GM12891 (cell line): ENCODE measurements at regions not wholly inside any gene's neighbourhood (a gene's known extent, or its start where the extent isn't known, plus 50 kb on each side); places are given as distances from the start of the nearest gene placed in this dataset.
"Not testable (repeated sequence)": the region's sequence is repeated elsewhere in the genome, so short reads cannot be mapped to it uniquely, and the experiment has no call there.

Source experiments
- DNase-seq: peaks from one replicate; pipeline ENCODE4 v3.0.0; 2011; ENCODE audit warnings: low spot score; ENCODE audit not compliant: insufficient read length
- FAIRE-seq: peaks from 2 replicates; lab custom pipeline; 2011; peaks lifted over from hg19 to GRCh38; lab: Jason Lieb, UNC
- PAX5 ChIP-seq: IDR thresholded peaks from 2 replicates; pipeline ENCODE4 v1.6.1; 2011; ENCODE audit warnings: low read length, moderate library complexity, mild to moderate bottlenecking; ENCODE audit not compliant: insufficient read depth, severe bottlenecking
- POLR2A ChIP-seq: IDR thresholded peaks from 2 replicates; pipeline ENCODE4 v1.6.1; 2011; ENCODE audit warnings: low read depth, low read length, control low read depth
- POLR2AphosphoS5 ChIP-seq: IDR thresholded peaks from 2 replicates; pipeline ENCODE4 v1.6.1; 2011; ENCODE audit warnings: low read depth, low read length, control low read depth
- POU2F2 ChIP-seq: IDR thresholded peaks from 2 replicates; pipeline ENCODE4 v1.6.1; 2011; ENCODE audit warnings: low read depth, mild to moderate bottlenecking, control low read depth, low read length, moderate library complexity
- SPI1 ChIP-seq: IDR thresholded peaks from 2 replicates; pipeline ENCODE4 v1.6.1; 2011; ENCODE audit warnings: low read depth, low read length, control low read depth
- TAF1 ChIP-seq: IDR thresholded peaks from 2 replicates; pipeline ENCODE4 v1.6.1; 2011; ENCODE audit warnings: low read depth, low read length, control low read depth

- DNase-seq, result peak; percentile 25
- FAIRE-seq, result peak; percentile 93
- TF ChIP-seq SPI1 (no peak), POU2F2 (no peak)
Measured at GRCh38 chr7:86469680-86470295, 173.9 kb upstream of the GRM3 start.

GRCh38 chr7:86454753-86455152 is 189.0 kb upstream of the GRM3 start:
- DNase-seq (no peak), FAIRE-seq (no peak)
- TF ChIP-seq POU2F2 (no peak), SPI1 (no peak), POLR2A (no peak), TAF1 (no peak), PAX5 (no peak), POLR2AphosphoS5 (no peak)

GRCh38 chr7:86453454-86453853 is 190.3 kb upstream of the GRM3 start:
- no peak for FAIRE-seq
- no peak for TF ChIP-seq POLR2AphosphoS5
- TF ChIP-seq PAX5, result no peak
- TF ChIP-seq POLR2A, result no peak
- TF ChIP-seq POU2F2, result no peak
- no peak for TF ChIP-seq SPI1
- no peak for TF ChIP-seq TAF1
- no peak for DNase-seq

GRCh38 chr7:86448856-86449255 is 194.9 kb upstream of the GRM3 start:
- TF ChIP-seq PAX5, result no peak
- TF ChIP-seq TAF1, result no peak
- DNase-seq, result no peak
- no peak for FAIRE-seq

GRCh38 chr7:86445285-86445684 is 198.4 kb upstream of the GRM3 start:
- FAIRE-seq (no peak), DNase-seq (no peak)
- TF ChIP-seq POLR2A (no peak), POU2F2 (no peak), TAF1 (no peak), PAX5 (no peak), SPI1 (no peak), POLR2AphosphoS5 (no peak)

- DNase-seq (no peak), FAIRE-seq (no peak)
- TF ChIP-seq POLR2AphosphoS5 (no peak), SPI1 (no peak)
Measured at GRCh38 chr7:86444245-86444644, 199.5 kb upstream of the GRM3 start.

GRCh38 chr7:86440420-86440819 is 203.3 kb upstream of the GRM3 start:
- not testable (repeated sequence) for FAIRE-seq, DNase-seq

GRCh38 chr7:86437951-86438450 is 205.7 kb upstream of the GRM3 start:
- DNase-seq, result no peak
- TF ChIP-seq TAF1, result no peak
- no peak for TF ChIP-seq PAX5
- no peak for TF ChIP-seq POLR2AphosphoS5
- no peak for TF ChIP-seq SPI1
- TF ChIP-seq POLR2A, result no peak
- no peak for TF ChIP-seq POU2F2
- FAIRE-seq, result no peak

- FAIRE-seq (no peak), DNase-seq (no peak)
- TF ChIP-seq PAX5, result no peak
- no peak for TF ChIP-seq POLR2AphosphoS5
- TF ChIP-seq TAF1, result no peak
- TF ChIP-seq SPI1, result no peak
- no peak for TF ChIP-seq POU2F2
- no peak for TF ChIP-seq POLR2A
Measured at GRCh38 chr7:86431761-86432160, 211.9 kb upstream of the GRM3 start.

GRCh38 chr7:86411814-86412213 is 231.9 kb upstream of the GRM3 start:
- FAIRE-seq, result no peak
- TF ChIP-seq SPI1 (no peak), POU2F2 (no peak), POLR2A (no peak), POLR2AphosphoS5 (no peak), TAF1 (no peak), PAX5 (no peak)
- DNase-seq, result no peak

- FAIRE-seq, result no peak
- no peak for DNase-seq
- no peak for TF ChIP-seq POU2F2
- TF ChIP-seq POLR2A, result no peak
- TF ChIP-seq PAX5, result no peak
- no peak for TF ChIP-seq SPI1
- TF ChIP-seq POLR2AphosphoS5, result no peak
- TF ChIP-seq TAF1, result no peak
Measured at GRCh38 chr7:86407291-86407690, 236.4 kb upstream of the GRM3 start.
